ENCODE measurements at regions not wholly inside any gene's neighbourhood (a gene's known extent, or its start where the extent isn't known, plus 50 kb on each side); places are given as distances from the start of the nearest gene placed in this dataset.

GRCh38 chr4:28636971-28637370 lies 1776.3 kb downstream of the STIM2 start:
- TF ChIP-seq CTCF (IDR thresholded peaks at IDR 0.05; ENCODE audit: insufficient read depth, low read length, missing control alignments), result no peak
- CTCF ChIA-PET, result no interaction called here
- POLR2A ChIA-PET, result no interaction called here
- DNase-seq (ENCODE audit: low read depth, low spot score), result no peak
- no peak overlapping the region for H3K4me3 ChIP-seq (ENCODE audit: low read depth, low read length)

GRCh38 chr4:28639747-28640146 lies 1779.1 kb downstream of the STIM2 start:
- ChIA-PET POLR2A (no interaction called here), CTCF (no interaction called here)
- H3K4me3 ChIP-seq (ENCODE audit: low read depth, low read length), result no peak overlapping the region
- TF ChIP-seq CTCF (IDR thresholded peaks at IDR 0.05; ENCODE audit: insufficient read depth, low read length, missing control alignments), result no peak
- DNase-seq (ENCODE audit: low read depth, low spot score), result no peak

GRCh38 chr4:28654618-28655017 lies 1794.0 kb downstream of the STIM2 start:
- ChIA-PET CTCF (no interaction called here), POLR2A (no interaction called here)
- DNase-seq (ENCODE audit: low read depth, low spot score), result no peak
- no peak overlapping the region for H3K4me3 ChIP-seq (ENCODE audit: low read depth, low read length)
- no peak for TF ChIP-seq CTCF (IDR thresholded peaks at IDR 0.05; ENCODE audit: insufficient read depth, low read length, missing control alignments)

- no peak overlapping the region for H3K4me3 ChIP-seq (ENCODE audit: low read depth, low read length)
- no peak for TF ChIP-seq CTCF (IDR thresholded peaks at IDR 0.05; ENCODE audit: insufficient read depth, low read length, missing control alignments)
- no peak for DNase-seq (ENCODE audit: low read depth, low spot score)
- ChIA-PET CTCF (no interaction called here), POLR2A (no interaction called here)
Observed at GRCh38 chr4:28665306-28665705, 1804.7 kb downstream of the STIM2 start.

- no peak for TF ChIP-seq CTCF (IDR thresholded peaks at IDR 0.05; ENCODE audit: insufficient read depth, low read length, missing control alignments)
- no peak for DNase-seq (ENCODE audit: low read depth, low spot score)
- POLR2A ChIA-PET, result no interaction called here
- no peak overlapping the region for H3K4me3 ChIP-seq (ENCODE audit: low read depth, low read length)
- CTCF ChIA-PET, result no interaction called here
Observed at GRCh38 chr4:28675582-28675981, 1814.9 kb downstream of the STIM2 start.

GRCh38 chr4:28677808-28678207 lies 1817.2 kb downstream of the STIM2 start:
- no peak overlapping the region for H3K4me3 ChIP-seq (ENCODE audit: low read depth, low read length)
- ChIA-PET POLR2A (no interaction called here), CTCF (no interaction called here)
- no peak for TF ChIP-seq CTCF (IDR thresholded peaks at IDR 0.05; ENCODE audit: insufficient read depth, low read length, missing control alignments)
- no peak for DNase-seq (ENCODE audit: low read depth, low spot score)
